GM12874 (cell line): ENCODE measurements at regions not wholly inside any gene's neighbourhood (a gene's known extent, or its start where the extent isn't known, plus 50 kb on each side); places are given as distances from the start of the nearest gene placed in this dataset.

Source experiments
- TF ChIP-seq, protein P1 (sequence below): IDR thresholded peaks from 2 replicates; pipeline ENCODE4 v1.5.1; 2011; ENCODE audit warnings: low read depth, mild to moderate bottlenecking, control low read depth, low read length, moderate library complexity; ENCODE audit not compliant: insufficient read depth

DNA sequence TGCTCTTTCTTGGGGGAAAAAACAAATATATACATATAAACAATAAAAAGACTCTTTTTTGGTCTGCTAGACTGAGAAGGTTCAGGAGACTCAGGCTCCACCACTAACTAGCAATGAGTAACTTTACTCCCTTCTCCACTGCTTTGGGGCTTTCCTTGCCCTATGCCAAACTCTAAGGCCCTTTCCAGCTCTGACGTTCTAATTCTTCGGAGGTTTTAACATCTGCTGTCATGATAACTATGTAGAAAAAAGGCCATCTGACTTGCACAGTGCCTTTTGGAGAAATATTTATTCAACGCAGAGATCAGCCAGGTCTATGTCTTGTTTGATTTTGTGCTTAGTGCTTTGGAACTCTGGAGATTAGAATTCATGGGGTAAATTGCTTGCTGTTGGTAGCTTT lies 156.2 kb downstream of the TMCO5A start:
- TF ChIP-seq, protein P1, sequence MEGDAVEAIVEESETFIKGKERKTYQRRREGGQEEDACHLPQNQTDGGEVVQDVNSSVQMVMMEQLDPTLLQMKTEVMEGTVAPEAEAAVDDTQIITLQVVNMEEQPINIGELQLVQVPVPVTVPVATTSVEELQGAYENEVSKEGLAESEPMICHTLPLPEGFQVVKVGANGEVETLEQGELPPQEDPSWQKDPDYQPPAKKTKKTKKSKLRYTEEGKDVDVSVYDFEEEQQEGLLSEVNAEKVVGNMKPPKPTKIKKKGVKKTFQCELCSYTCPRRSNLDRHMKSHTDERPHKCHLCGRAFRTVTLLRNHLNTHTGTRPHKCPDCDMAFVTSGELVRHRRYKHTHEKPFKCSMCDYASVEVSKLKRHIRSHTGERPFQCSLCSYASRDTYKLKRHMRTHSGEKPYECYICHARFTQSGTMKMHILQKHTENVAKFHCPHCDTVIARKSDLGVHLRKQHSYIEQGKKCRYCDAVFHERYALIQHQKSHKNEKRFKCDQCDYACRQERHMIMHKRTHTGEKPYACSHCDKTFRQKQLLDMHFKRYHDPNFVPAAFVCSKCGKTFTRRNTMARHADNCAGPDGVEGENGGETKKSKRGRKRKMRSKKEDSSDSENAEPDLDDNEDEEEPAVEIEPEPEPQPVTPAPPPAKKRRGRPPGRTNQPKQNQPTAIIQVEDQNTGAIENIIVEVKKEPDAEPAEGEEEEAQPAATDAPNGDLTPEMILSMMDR: no peak

DNA sequence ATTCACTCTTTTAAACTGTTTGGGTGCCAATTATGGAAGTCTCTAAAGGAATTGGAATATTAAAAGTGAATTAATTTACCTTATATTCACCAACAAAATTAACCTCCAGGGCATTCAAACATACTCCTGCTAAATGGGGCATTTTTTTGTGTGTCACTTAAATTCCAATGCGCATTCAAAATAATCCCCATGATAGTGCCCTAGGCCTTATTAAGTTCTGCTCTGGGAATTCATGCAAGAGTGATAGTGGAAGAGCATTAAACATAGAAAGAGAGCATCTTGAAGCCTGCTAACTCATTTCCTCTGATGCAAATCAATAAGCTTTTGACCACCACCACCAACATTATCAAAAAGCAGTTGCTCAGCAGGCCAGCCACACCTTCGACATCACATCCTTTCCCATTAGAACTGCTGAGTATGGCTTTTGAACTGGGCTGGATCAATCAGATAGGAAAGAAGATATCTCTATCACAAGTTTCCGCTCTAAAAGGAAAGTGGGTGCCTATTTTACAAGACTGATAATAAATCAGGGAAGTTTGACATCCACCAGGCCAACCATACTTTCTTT lies 156.7 kb downstream of the TMCO5A start:
- TF ChIP-seq, protein P1: no peak

DNA sequence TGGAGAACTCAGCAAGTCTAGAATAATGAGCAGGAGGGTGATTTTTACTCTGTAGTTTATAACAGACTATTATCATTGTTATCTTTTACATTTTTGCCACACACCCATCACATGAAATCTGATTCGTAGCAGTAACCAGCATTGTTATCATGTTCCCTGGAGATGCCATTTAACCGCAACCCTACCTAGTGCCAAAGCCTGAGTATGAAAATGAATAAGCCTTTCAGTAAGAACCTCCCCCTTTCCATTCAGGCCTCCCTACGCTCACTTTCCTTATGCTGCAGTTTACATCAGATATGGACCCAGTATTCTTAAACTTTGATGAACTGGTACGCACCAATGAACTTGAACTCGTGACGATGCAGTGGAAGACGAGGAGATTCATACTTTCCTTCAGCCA lies 158.7 kb upstream of the SPRED1 start:
- TF ChIP-seq, protein P1: no peak

DNA sequence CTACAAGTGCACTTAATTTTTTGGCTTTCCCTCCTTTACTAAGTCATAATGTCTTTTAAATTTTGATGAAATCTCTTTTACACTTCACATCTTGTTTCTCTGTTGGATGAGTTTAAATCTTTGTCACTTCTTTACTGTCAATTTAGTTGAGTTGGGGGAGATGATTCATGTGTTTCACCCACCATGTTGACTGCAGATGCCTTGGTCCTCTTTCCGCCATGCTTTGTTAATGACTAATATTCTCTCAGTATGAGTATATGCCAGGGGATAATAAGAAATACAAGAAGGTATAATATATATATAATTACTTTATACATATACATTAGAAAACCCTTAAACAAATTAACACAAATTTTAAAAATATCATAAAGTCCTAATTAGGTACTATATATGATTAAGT lies 149.7 kb upstream of the SPRED1 start:
- TF ChIP-seq, protein P1: no peak

DNA sequence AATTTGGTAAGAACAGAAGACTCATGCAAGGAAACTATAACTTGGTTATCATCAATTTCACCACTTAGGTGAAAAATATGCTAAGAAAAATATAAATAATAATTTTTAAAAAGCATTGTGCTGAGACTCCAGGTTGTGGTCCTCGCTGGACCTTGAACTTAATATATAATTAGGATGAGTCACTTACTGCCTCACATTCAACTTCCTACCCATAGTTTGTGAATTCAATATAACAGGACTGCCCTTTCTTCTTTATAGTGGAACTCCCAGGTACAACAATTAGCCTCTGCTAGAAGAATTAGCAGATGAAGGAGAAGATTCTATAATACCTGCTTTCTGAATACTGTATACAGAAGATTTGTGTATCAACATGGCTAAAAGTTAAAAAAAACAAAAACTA lies 149.1 kb upstream of the SPRED1 start:
- TF ChIP-seq, protein P1: no peak

DNA sequence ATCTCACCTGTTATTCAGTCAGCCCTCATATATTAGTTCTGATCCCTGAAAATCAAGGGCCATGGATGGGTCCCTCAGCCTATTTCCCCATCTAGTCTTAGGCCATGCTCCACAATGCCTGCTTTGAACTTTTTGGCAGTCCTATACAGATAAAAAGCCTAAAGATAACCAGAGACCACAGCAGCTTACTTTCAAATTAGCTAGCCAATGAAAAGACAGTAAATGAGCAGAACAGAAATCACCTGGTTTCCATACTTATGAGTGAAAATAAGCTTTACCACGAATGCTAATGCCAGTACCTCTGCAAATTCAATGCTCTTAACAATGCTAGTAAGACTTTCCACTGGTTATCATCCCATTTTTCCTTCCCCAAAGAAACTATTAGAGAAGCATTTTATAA lies 141.6 kb upstream of the SPRED1 start:
- TF ChIP-seq, protein P1: no peak

DNA sequence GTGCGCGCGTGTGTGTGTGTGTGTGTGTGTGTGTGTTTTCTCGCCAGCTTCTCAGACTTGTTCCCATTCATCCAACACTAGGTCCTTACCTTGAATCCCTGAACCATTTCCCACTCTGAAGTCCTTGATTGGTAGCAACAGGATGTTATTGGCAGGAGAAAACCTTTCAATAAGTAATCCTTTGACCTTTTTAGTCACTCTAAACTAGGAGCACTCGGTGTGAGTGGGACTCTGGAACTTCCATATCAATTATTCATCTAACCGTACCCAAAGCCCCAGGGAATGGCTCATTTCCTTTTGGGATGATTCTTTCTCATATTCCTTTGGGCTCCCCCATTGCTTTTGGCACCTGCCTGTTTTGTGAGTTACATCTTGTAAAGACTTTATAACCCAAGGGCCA lies 140.2 kb upstream of the SPRED1 start:
- TF ChIP-seq, protein P1: no peak
